Neural cell (in vitro differentiated cells): ENCODE measurements at regions not wholly inside any gene's neighbourhood (a gene's known extent, or its start where the extent isn't known, plus 50 kb on each side); places are given as distances from the start of the nearest gene placed in this dataset.

Experiments used
- H2AFZ ChIP-seq: fragments of 200-600, 300-800 bp; sonication (generic), shearing (Covaris generic); 2 replicates; pipeline ENCODE4 v1.6.0; 2014; ENCODE audit warnings: low read depth, mild to moderate bottlenecking, antibody characterized with exemption, low read length, moderate library complexity
- H3F3A ChIP-seq: fragments of 200-600 bp; shearing (Covaris generic); 2 replicates; pipeline ENCODE4 v1.6.1; 2016; ENCODE audit warnings: mild to moderate bottlenecking, moderate library complexity, mixed read lengths, antibody characterized with exemption, low read length; ENCODE audit not compliant: insufficient read depth, poor library complexity, severe bottlenecking
- H3K27ac ChIP-seq: fragments of 200-600, 300-800 bp; sonication (generic), shearing (Covaris generic); 2 replicates; pipeline ENCODE4 v1.5.1; 2014; ENCODE audit warnings: mild to moderate bottlenecking, low read length, moderate library complexity
- H3K27me3 ChIP-seq: fragments of 300-800, 200-600 bp; sonication (generic), shearing (Covaris generic); 2 replicates; pipeline ENCODE4 v1.6.0; 2014; ENCODE audit warnings: mild to moderate bottlenecking, low read depth, low read length, moderate library complexity; ENCODE audit not compliant: insufficient read depth
- H3K36me3 ChIP-seq: fragments of 300-800, 200-600 bp; sonication (generic), shearing (Covaris generic); 2 replicates; pipeline ENCODE4 v1.5.1; 2014; ENCODE audit warnings: mild to moderate bottlenecking, antibody characterized with exemption, low read length, moderate library complexity; ENCODE audit not compliant: insufficient read depth
- H3K4me2 ChIP-seq: fragments of 300-800, 200-600 bp; sonication (generic), shearing (Covaris generic); 2 replicates; pipeline ENCODE4 v1.6.0; 2014; ENCODE audit warnings: mild to moderate bottlenecking, low read length
- H3K4me3 ChIP-seq: fragments of 300-800, 200-600 bp; sonication (generic), shearing (Covaris generic); 2 replicates; pipeline ENCODE4 v1.5.1; 2014; ENCODE audit warnings: mild to moderate bottlenecking, low read length, moderate library complexity
- H3K79me2 ChIP-seq: fragments of 200-600 bp; shearing (Covaris generic); replicated peaks from 2 replicates; pipeline ENCODE4 v1.6.0; 2014; ENCODE audit warnings: mild to moderate bottlenecking, low read length, moderate library complexity; ENCODE audit not compliant: insufficient read depth
- H3K9ac ChIP-seq: fragments of 300-800, 200-600 bp; sonication (generic), shearing (Covaris generic); 2 replicates; pipeline ENCODE4 v1.6.1; 2016; ENCODE audit warnings: mild to moderate bottlenecking, low read length, mixed read lengths
- H3K9me2 ChIP-seq: fragments of 200-600 bp; shearing (Covaris generic); 2 replicates; pipeline ENCODE4 v1.6.1; 2016; ENCODE audit warnings: mild to moderate bottlenecking, low read length, mixed read lengths; ENCODE audit not compliant: insufficient read depth
- H3K9me3 ChIP-seq: fragments of 200-600, 300-800 bp; sonication (generic), shearing (Covaris generic); 2 replicates; pipeline ENCODE4 v1.6.1; 2016; ENCODE audit warnings: mild to moderate bottlenecking, mixed run types, low read length, moderate library complexity, mixed read lengths
- H4K20me1 ChIP-seq: fragments of 200-600 bp; shearing (Covaris generic); 2 replicates; pipeline ENCODE4 v1.6.1; 2016; ENCODE audit warnings: mild to moderate bottlenecking, mixed run types; ENCODE audit not compliant: insufficient read depth
- EP300 ChIP-seq: fragments of 450-650 bp; conservative IDR thresholded peaks from 2 replicates; pipeline ENCODE4 v1.6.1; 2014; ENCODE audit warnings: antibody characterized with exemption, mild to moderate bottlenecking, moderate library complexity; ENCODE audit not compliant: poor library complexity, severe bottlenecking
- EZH2 ChIP-seq: fragments of 200-600, 300-800 bp; shearing (Covaris generic), sonication (generic); IDR thresholded peaks from 2 replicates; pipeline ENCODE4 v1.6.1; 2014; ENCODE audit warnings: antibody characterized with exemption, low read length, borderline replicate concordance, mild to moderate bottlenecking; ENCODE audit not compliant: insufficient read depth, poor library complexity, severe bottlenecking
- MXI1 ChIP-seq: fragments of 450-650 bp; conservative IDR thresholded peaks from 2 replicates; pipeline ENCODE4 v1.6.1; 2014; ENCODE audit warnings: antibody characterized with exemption, mild to moderate bottlenecking; ENCODE audit not compliant: poor library complexity, severe bottlenecking
- POLR2AphosphoS5 ChIP-seq: IDR thresholded peaks from 2 replicates; pipeline ENCODE4 v1.6.1; 2012
- RAD21 ChIP-seq: fragments of 450-650 bp; conservative IDR thresholded peaks from 2 replicates; pipeline ENCODE4 v1.6.1; 2014; ENCODE audit warnings: antibody characterized with exemption, mild to moderate bottlenecking, moderate library complexity
- REST ChIP-seq: IDR thresholded peaks from 2 replicates; pipeline ENCODE4 v1.6.1; 2012; ENCODE audit warnings: borderline replicate concordance
- SMC3 ChIP-seq: fragments of 450-650 bp; conservative IDR thresholded peaks from 2 replicates; pipeline ENCODE4 v1.6.1; 2014; ENCODE audit warnings: antibody characterized with exemption, mild to moderate bottlenecking, moderate library complexity; ENCODE audit not compliant: poor library complexity
- TAF1 ChIP-seq: IDR thresholded peaks from 2 replicates; pipeline ENCODE4 v1.6.1; 2012; ENCODE audit warnings: low read depth
- TF ChIP-seq, protein P1 (sequence below): fragments of 450-650 bp; IDR thresholded peaks from 2 replicates; pipeline ENCODE4 v1.5.1; 2014; ENCODE audit warnings: antibody characterized with exemption, mild to moderate bottlenecking, moderate library complexity; ENCODE audit not compliant: poor library complexity, severe bottlenecking

DNA sequence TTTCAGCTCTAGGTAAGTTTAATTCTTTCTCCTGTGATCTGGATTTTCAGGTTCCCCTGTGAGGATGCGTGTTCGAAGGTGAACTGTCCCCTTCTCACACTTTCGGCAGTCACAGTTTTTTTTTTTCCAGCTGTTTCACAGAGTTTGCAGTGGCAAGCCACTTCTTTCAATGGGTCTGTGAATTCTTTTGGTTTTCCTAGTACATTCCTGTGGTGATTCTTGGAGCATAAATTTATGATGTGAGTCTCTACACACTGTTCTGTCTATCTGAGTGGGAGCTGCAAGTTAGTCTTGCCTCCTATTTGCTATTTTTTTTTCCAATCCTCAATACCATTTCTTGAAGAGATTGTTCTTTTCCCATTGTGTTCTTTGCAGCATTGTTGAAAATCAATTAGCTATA lies 595.5 kb downstream of the RAPGEF2 start:
- Histone ChIP-seq H3K36me3 (no peaks in the 10 kb centered on the region), H3K4me3 (no peak overlapping the region), H4K20me1 (no peaks in the 10 kb centered on the region), H3K79me2 (no peaks in the 10 kb centered on the region), H3K9ac (no peak overlapping the region), H3K27me3 (no peaks in the 10 kb centered on the region), H3F3A (no peaks in the 10 kb centered on the region), H3K27ac (no peak overlapping the region), H3K4me2 (no peak overlapping the region), H3K9me2 (no peaks in the 10 kb centered on the region), H2AFZ (no peak overlapping the region), H3K9me3 (no peaks in the 10 kb centered on the region)
- TF ChIP-seq EP300, result no peak

DNA sequence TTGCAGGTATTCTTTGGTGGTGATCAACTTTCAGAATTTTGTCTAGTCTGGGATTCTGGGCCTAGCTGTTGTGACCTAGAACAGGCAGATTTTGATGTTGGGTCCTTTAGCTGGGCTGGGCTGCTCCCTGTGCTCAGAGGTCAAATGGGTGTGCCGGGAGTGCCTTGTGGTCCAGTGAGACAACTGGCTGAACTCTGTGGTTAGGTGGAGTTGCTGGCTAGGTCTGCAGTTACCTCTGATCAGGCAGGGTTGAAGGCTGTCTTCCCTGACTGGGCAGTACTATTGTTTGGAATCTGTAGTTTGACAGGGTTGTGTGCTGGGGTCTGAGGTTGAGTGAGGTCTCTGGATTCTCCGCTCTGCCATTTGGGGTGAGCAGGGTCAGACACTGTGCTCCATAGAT lies 599.3 kb downstream of the RAPGEF2 start:
- Histone ChIP-seq H3K27me3 (no peaks in the 10 kb centered on the region), H3K4me3 (no peak overlapping the region), H2AFZ (no peak overlapping the region), H3K9me3 (no peaks in the 10 kb centered on the region), H3K9me2 (no peaks in the 10 kb centered on the region), H3K79me2 (no peaks in the 10 kb centered on the region), H3K27ac (no peak overlapping the region), H3F3A (no peaks in the 10 kb centered on the region), H3K36me3 (no peaks in the 10 kb centered on the region), H3K4me2 (no peak overlapping the region), H4K20me1 (no peaks in the 10 kb centered on the region), H3K9ac (no peak overlapping the region)
- TF ChIP-seq POLR2AphosphoS5 (no peak), SMC3 (no peak), MXI1 (no peak), REST (no peak), EZH2 (no peak), RAD21 (no peak), TAF1 (no peak), EP300 (no peak)
- TF ChIP-seq, protein P1, sequence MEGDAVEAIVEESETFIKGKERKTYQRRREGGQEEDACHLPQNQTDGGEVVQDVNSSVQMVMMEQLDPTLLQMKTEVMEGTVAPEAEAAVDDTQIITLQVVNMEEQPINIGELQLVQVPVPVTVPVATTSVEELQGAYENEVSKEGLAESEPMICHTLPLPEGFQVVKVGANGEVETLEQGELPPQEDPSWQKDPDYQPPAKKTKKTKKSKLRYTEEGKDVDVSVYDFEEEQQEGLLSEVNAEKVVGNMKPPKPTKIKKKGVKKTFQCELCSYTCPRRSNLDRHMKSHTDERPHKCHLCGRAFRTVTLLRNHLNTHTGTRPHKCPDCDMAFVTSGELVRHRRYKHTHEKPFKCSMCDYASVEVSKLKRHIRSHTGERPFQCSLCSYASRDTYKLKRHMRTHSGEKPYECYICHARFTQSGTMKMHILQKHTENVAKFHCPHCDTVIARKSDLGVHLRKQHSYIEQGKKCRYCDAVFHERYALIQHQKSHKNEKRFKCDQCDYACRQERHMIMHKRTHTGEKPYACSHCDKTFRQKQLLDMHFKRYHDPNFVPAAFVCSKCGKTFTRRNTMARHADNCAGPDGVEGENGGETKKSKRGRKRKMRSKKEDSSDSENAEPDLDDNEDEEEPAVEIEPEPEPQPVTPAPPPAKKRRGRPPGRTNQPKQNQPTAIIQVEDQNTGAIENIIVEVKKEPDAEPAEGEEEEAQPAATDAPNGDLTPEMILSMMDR, result no peak

DNA sequence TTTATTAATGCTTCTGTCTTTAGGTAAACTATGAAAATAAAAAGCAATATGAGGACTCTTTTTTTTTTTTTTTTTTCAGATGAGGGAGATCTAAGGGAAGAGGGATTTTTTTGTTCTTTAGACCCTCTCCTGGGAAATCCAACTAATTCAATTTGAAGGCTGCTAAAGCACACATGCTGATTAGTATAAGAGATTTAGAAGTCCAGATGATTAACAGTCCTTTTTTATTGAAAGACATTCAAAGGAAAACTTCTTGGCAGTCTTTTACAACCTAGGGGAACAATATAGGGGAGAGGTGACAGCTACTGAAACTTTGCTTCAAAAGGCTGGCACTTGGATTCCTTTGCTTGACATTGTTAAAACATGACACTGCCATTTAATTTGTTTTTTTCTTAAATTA lies 602.5 kb downstream of the RAPGEF2 start:
- Histone ChIP-seq H3K9me2 (no peaks in the 10 kb centered on the region), H3K4me2 (no peak overlapping the region), H3F3A (no peaks in the 10 kb centered on the region), H3K4me3 (no peak overlapping the region), H3K27me3 (no peaks in the 10 kb centered on the region), H3K36me3 (no peaks in the 10 kb centered on the region), H3K9ac (no peak overlapping the region), H4K20me1 (no peaks in the 10 kb centered on the region), H2AFZ (no peak overlapping the region), H3K27ac (no peak overlapping the region), H3K79me2 (no peaks in the 10 kb centered on the region), H3K9me3 (no peaks in the 10 kb centered on the region)
- TF ChIP-seq, protein P1, result no peak
- TF ChIP-seq REST (no peak), EP300 (no peak), MXI1 (no peak), POLR2AphosphoS5 (no peak), TAF1 (no peak), RAD21 (no peak), EZH2 (no peak)
